BE2C (cell line): ENCODE measurements at regions not wholly inside any gene's neighbourhood (a gene's known extent, or its start where the extent isn't known, plus 50 kb on each side); places are given as distances from the start of the nearest gene placed in this dataset.
"Not testable (repeated sequence)": the region's sequence is repeated elsewhere in the genome, so short reads cannot be mapped to it uniquely, and the experiment has no call there.

Experiments
- DNase-seq: peaks from one replicate; pipeline ENCODE4 v3.0.0-alpha.2; 2020
- H3K27me3 ChIP-seq: fragments of 250-450 bp; sonication (Bioruptor Pico); 2 replicates; pipeline ENCODE4 v1.5.1; 2020; ENCODE audit warnings: mild to moderate bottlenecking
- H3K36me3 ChIP-seq: fragments of 250-450 bp; sonication (Bioruptor Pico); 2 replicates; pipeline ENCODE4 v1.5.1; 2020; ENCODE audit warnings: mild to moderate bottlenecking
- H3K4me1 ChIP-seq: fragments of 250-450 bp; sonication (Bioruptor Pico); 2 replicates; pipeline ENCODE4 v1.5.1; 2020
- H3K4me3 ChIP-seq: 2 replicates; pipeline ENCODE4 v1.5.1; 2011; ENCODE audit warnings: low read depth, low read length
- H3K9me3 ChIP-seq: fragments of 250-450 bp; sonication (Bioruptor Pico); 2 replicates; pipeline ENCODE4 v1.5.1; 2020
- CTCF ChIP-seq: IDR thresholded peaks from 2 replicates; pipeline ENCODE4 v1.5.1; 2012; ENCODE audit warnings: mild to moderate bottlenecking, low read depth, low read length

- no peaks in the 10 kb centered on the region for H3K4me1 ChIP-seq
- H3K9me3 ChIP-seq, result no peaks in the 10 kb centered on the region
- no peaks in the 10 kb centered on the region for H3K36me3 ChIP-seq
- no peaks in the 10 kb centered on the region for H3K27me3 ChIP-seq
- no peak for DNase-seq
- no peak for TF ChIP-seq CTCF
- H3K4me3 ChIP-seq, result no peak overlapping the region
These were observed 166.0 kb downstream of the PDGFRA start for GRCh38 chr4:54395013-54395527.

- Histone ChIP-seq H3K9me3 (no peaks in the 10 kb centered on the region), H3K4me3 (no peak overlapping the region), H3K4me1 (no peaks in the 10 kb centered on the region), H3K36me3 (no peaks in the 10 kb centered on the region), H3K27me3 (no peaks in the 10 kb centered on the region)
- no peak for DNase-seq
- no peak for TF ChIP-seq CTCF
These were observed 171.1 kb downstream of the PDGFRA start for GRCh38 chr4:54400188-54400587.

- TF ChIP-seq CTCF, result no peak
- no peak for DNase-seq
- Histone ChIP-seq H3K4me3 (no peak overlapping the region), H3K36me3 (no peaks in the 10 kb centered on the region), H3K27me3 (no peaks in the 10 kb centered on the region), H3K9me3 (no peaks in the 10 kb centered on the region), H3K4me1 (no peaks in the 10 kb centered on the region)
These were observed 171.7 kb downstream of the PDGFRA start for GRCh38 chr4:54400802-54401201.

GRCh38 chr4:54402880-54403480 is 173.9 kb downstream of the PDGFRA start:
- Histone ChIP-seq H3K36me3 (no peaks in the 10 kb centered on the region), H3K4me3 (no peak overlapping the region), H3K9me3 (no peaks in the 10 kb centered on the region), H3K27me3 (no peaks in the 10 kb centered on the region), H3K4me1 (no peaks in the 10 kb centered on the region)
- TF ChIP-seq CTCF, result no peak
- no peak for DNase-seq

GRCh38 chr4:54403700-54404453 is 174.8 kb downstream of the PDGFRA start:
- DNase-seq, result no peak
- TF ChIP-seq CTCF, result no peak

GRCh38 chr4:54409270-54409817 is 180.3 kb downstream of the PDGFRA start:
- not testable (repeated sequence) for H3K4me1 ChIP-seq, H3K4me3 ChIP-seq, H3K27me3 ChIP-seq, DNase-seq, H3K36me3 ChIP-seq, H3K9me3 ChIP-seq

More at GRCh38 chr4:54403700-54404453, 174.8 kb downstream of the PDGFRA start:
- Histone ChIP-seq H3K4me3 (no peak overlapping the region), H3K4me1 (no peaks in the 10 kb centered on the region), H3K27me3 (no peaks in the 10 kb centered on the region), H3K36me3 (no peaks in the 10 kb centered on the region), H3K9me3 (no peaks in the 10 kb centered on the region)
